PFSK-1 (cell line): ENCODE measurements at regions not wholly inside any gene's neighbourhood (a gene's known extent, or its start where the extent isn't known, plus 50 kb on each side); places are given as distances from the start of the nearest gene placed in this dataset.
A peak's percentile ranks its signal among the peaks of the same experiment; 100 is the strongest.

ENCODE experiments used
- FOXP2 ChIP-seq: optimal IDR thresholded peaks from 2 replicates; pipeline ENCODE3; 2011; ENCODE audit warnings: borderline replicate concordance, control low read depth, inconsistent platforms; ENCODE audit not compliant: insufficient read depth; ENCODE audit errors: extremely low read length, extremely low read depth
- POLR2AphosphoS5 ChIP-seq: IDR thresholded peaks from 2 replicates; pipeline ENCODE4 v1.6.1; 2012; ENCODE audit warnings: low read depth, mild to moderate bottlenecking, control low read depth, low read length, moderate library complexity
- SIN3A ChIP-seq: IDR thresholded peaks from 2 replicates; pipeline ENCODE4 v1.6.1; 2012; ENCODE audit warnings: mild to moderate bottlenecking, low read length, moderate library complexity, borderline replicate concordance; ENCODE audit not compliant: insufficient read depth
- TAF1 ChIP-seq: IDR thresholded peaks from 2 replicates; pipeline ENCODE4 v1.6.1; 2012; ENCODE audit warnings: low read length, control low read depth, borderline replicate concordance; ENCODE audit not compliant: insufficient read depth
- TF ChIP-seq, protein P1 (sequence below), 2 experiments: IDR thresholded peaks; 2 replicates each; pipeline versions ENCODE4 v1.6.1 to v1.8.0; 2011 to 2012; ENCODE audit warnings: low read depth in 2 of 2, low read length in 2 of 2, control low read depth in 1 of 2, inconsistent platforms in 1 of 2, mild to moderate bottlenecking in 1 of 2, moderate library complexity in 1 of 2; ENCODE audit not compliant: insufficient read depth in 1 of 2

DNA sequence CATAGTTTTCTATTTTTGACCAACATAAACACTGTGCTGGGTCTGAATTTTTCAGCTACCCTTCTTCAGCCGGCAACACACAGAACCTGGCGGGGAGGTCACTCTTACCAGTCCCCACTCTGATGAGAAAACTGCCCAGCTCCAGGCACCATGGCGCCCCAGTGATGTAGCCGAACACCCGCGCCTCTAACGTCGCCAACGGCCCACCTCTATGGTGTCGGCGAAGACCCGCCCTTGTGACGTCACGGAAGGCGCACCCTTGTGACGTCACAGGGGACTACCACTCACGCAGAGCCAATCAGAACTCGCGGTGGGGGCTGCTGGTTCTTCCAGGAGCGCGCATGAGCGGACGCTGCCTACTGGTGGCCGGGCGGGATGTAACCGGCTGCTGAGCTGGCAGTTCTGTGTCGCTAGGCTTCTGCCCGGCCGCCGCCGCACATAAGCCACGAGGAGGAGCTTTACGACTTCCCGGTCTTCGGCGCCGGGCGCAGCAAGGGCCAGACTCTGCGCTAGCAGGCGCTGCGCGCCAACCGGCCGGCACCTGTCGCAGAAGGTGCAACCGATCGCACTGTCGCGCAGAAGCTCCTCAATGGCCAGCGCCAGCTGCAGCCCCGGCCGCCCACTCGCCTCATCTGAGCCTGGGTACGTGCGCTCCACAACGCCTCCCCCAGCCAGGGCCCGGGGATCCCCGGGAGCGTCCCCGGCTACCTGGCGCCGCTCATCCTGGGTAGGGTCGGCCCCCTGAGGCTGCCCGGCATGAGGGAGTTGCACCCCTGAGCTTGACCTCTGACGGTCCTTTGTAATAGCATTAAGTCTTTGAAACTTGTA is 92.2 kb upstream of the OR4F16 start:
- peak; percentile 57 for TF ChIP-seq FOXP2
- TF ChIP-seq POLR2AphosphoS5 = peak; percentile 87
- TF ChIP-seq TAF1 = peak; percentile 67; the same call in 1 of the 2 replicates

DNA sequence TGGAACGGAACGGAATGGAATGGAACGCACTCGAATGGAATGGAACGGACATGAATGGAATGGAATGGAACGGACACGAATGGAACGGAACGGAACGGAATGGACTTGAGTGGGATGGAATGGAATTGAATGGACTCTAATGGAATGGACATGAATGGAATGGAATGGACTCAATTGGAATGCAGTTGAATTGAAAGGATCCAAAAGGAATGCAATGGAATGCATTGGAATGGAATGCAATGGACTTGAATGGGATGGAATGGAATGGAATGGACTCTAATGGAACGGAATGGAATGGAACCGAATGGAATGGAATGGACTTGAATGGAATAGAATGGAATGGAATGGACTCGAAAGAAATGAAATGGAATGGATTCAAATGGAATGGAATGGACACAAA is 102.4 kb upstream of the OR4F16 start:
- TF ChIP-seq POLR2AphosphoS5 = no peak
- TF ChIP-seq, protein P1, sequence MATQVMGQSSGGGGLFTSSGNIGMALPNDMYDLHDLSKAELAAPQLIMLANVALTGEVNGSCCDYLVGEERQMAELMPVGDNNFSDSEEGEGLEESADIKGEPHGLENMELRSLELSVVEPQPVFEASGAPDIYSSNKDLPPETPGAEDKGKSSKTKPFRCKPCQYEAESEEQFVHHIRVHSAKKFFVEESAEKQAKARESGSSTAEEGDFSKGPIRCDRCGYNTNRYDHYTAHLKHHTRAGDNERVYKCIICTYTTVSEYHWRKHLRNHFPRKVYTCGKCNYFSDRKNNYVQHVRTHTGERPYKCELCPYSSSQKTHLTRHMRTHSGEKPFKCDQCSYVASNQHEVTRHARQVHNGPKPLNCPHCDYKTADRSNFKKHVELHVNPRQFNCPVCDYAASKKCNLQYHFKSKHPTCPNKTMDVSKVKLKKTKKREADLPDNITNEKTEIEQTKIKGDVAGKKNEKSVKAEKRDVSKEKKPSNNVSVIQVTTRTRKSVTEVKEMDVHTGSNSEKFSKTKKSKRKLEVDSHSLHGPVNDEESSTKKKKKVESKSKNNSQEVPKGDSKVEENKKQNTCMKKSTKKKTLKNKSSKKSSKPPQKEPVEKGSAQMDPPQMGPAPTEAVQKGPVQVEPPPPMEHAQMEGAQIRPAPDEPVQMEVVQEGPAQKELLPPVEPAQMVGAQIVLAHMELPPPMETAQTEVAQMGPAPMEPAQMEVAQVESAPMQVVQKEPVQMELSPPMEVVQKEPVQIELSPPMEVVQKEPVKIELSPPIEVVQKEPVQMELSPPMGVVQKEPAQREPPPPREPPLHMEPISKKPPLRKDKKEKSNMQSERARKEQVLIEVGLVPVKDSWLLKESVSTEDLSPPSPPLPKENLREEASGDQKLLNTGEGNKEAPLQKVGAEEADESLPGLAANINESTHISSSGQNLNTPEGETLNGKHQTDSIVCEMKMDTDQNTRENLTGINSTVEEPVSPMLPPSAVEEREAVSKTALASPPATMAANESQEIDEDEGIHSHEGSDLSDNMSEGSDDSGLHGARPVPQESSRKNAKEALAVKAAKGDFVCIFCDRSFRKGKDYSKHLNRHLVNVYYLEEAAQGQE (IDR thresholded peaks at IDR 0.05; ENCODE audit: insufficient read depth in 1 of 2, low read depth in 2 of 2, low read length in 2 of 2) = no peak
- TF ChIP-seq TAF1 = no peak
- TF ChIP-seq FOXP2 = no peak
- no peak for TF ChIP-seq SIN3A

DNA sequence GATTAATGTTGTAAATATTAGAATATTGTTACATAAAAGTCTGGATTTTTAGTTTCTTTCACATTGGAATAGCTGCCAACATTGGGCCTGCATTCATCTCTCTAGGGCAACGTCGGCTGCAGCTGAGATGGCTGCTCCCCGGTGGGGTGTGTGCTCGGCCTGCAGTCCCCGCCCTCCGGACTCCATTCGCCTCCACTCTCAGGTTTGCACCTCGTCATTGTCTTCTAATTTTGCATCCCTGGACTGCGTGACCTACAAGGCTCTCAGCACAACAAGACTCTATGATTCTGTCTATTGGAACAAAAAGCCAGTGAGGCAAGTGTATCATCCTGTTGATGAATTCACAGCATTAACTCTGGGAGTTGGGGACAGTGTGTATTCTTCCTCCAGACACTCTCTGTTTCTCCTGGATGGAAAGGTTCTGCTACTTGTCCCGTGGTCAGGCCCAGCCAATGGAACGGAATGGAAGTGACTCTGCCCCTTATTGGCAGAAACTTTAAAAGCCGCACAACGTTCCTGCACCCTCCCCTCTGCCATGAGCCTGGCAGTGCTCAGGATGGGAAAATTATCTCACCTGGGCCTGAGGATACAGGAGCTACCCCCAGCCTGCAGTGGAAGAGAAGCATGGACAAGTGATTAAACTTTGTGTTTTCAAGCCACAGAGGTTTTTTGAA is 105.0 kb upstream of the SAMD11 start:
- TF ChIP-seq POLR2AphosphoS5 (no peak), SIN3A (no peak), FOXP2 (no peak), TAF1 (no peak)
- TF ChIP-seq, protein P1 (IDR thresholded peaks at IDR 0.05; ENCODE audit: insufficient read depth in 1 of 2, low read depth in 2 of 2, low read length in 2 of 2) = no peak

DNA sequence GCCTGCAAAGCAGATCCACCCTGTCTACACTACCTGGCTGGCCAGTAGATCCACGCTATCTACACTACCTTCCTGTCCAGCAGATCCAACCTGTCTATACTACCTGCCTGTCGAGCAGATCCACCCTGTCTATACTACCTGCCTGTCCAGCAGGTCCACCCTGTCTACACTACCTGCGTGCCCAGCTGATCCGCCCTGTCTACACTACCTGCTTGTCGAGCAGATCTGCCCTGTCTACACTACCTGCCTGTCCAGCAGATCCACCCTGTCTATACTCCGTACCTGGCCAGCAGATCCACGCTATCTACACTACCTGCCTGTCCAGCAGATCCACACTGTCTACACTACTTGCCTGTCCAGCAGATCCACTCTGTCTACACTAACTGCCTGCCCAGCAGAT is 102.8 kb upstream of the SAMD11 start:
- TF ChIP-seq SIN3A = no peak
- no peak for TF ChIP-seq FOXP2
- TF ChIP-seq, protein P1 (IDR thresholded peaks at IDR 0.05; ENCODE audit: insufficient read depth in 1 of 2, low read depth in 2 of 2, low read length in 2 of 2) = no peak
- no peak for TF ChIP-seq POLR2AphosphoS5
- TF ChIP-seq TAF1 = no peak

DNA sequence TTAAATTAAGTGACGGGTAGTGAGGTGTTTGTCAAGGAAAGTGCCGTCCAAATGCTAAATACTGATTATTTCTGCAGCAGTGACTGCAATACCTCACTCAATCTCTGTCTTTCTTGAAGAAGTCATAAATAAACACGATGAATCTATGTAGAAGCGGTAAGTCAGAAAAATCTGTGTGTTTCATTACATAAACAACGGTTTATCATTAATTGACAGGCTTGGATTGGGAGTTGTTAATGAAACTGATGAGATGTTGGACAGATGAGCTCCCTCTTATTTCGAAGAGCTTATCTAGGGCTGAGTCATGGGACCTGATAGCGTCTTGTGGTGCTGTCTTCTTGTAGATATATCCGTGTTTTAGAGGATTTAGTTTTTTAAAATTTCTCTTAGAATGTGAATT is 92.2 kb upstream of the SAMD11 start:
- TF ChIP-seq POLR2AphosphoS5 = no peak
- no peak for TF ChIP-seq FOXP2
- TF ChIP-seq SIN3A = no peak
- TF ChIP-seq TAF1 = no peak
- TF ChIP-seq, protein P1 (IDR thresholded peaks at IDR 0.05; ENCODE audit: insufficient read depth in 1 of 2, low read depth in 2 of 2, low read length in 2 of 2) = no peak
